ES-I3 (cell line): ENCODE measurements at regions not wholly inside any gene's neighbourhood (a gene's known extent, or its start where the extent isn't known, plus 50 kb on each side); places are given as distances from the start of the nearest gene placed in this dataset.

ENCODE experiments used
- H3K36me3 ChIP-seq: 2 replicates; pipeline ENCODE4 v1.6.1; 2013; ENCODE audit warnings: mild to moderate bottlenecking, low read length, control low read depth, moderate library complexity; ENCODE audit not compliant: insufficient read depth
- H3K4me1 ChIP-seq: 2 replicates; pipeline ENCODE4 v1.6.1; 2013; ENCODE audit warnings: mild to moderate bottlenecking, control low read depth, low read length; ENCODE audit not compliant: insufficient read depth
- H3K9ac ChIP-seq: 2 replicates; pipeline ENCODE4 v1.6.1; 2013; ENCODE audit warnings: low read depth, mild to moderate bottlenecking, low read length, moderate library complexity
- H3K9me3 ChIP-seq: 2 replicates; pipeline ENCODE4 v1.6.1; 2013; ENCODE audit warnings: mild to moderate bottlenecking, low read length, moderate library complexity; ENCODE audit not compliant: control insufficient read depth, insufficient read depth

DNA sequence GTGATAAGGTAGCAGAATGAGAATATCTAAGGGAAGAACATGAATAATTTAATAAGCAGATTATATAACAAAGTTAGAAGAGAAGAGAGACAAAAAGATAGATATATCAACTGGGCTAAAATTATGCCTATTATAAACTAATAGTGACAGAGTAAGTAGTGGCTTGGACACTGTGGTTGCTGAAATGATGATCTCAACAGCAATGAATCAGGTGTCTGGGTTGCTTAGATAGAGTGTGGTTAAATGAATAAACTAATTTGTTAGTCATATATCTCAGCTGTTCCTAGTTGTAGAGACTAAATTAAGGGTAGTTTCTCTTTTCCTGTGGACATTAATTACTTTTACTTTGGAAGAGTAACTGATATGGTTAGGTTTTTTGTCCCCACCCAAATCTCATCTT is 1485.4 kb upstream of the CELF4 start:
- Histone ChIP-seq H3K9me3 (no peaks in the 10 kb centered on the region), H3K9ac (no peak overlapping the region), H3K4me1 (no peaks in the 10 kb centered on the region), H3K36me3 (no peaks in the 10 kb centered on the region)

DNA sequence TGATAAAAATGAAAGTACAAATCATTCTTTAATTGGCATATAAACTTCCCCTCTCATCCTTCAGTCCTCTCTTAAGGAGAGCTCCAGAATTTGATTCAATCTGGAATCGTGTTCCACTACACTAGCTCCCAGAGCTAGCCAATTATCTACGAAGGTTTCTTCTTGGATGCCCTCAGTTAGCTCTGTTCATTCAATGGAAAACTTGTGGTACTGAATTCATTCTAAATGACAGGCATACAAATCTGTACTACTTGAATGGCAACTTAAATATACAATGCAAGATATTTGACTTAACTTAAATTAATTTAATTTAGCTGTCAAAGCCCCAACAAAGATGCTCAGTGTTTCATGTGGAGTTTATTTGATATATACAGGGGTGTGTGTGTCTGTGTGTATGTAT is 1474.2 kb upstream of the CELF4 start:
- Histone ChIP-seq H3K9me3 (no peaks in the 10 kb centered on the region), H3K9ac (no peak overlapping the region), H3K4me1 (no peaks in the 10 kb centered on the region), H3K36me3 (no peaks in the 10 kb centered on the region)

DNA sequence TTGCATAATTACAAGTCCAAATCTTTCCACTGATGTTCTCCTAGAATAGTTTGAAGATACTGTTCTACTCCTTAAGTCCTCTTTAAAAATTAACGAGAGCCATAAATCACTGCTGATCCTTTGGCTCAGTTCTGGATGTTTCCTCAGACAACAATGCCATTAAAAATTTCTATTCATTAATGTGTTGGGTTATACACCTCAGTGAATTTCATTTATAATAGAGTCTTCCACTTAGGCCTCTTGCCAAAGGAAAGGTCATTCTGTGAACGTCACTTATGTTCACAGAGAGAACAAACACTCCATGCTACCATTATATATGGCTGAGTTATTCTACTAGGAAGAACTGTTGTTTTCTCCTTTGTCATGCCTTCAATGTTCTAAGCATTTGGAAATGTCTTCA is 1472.3 kb upstream of the CELF4 start:
- Histone ChIP-seq H3K9me3 (no peaks in the 10 kb centered on the region), H3K36me3 (no peaks in the 10 kb centered on the region), H3K9ac (no peak overlapping the region), H3K4me1 (no peaks in the 10 kb centered on the region)

DNA sequence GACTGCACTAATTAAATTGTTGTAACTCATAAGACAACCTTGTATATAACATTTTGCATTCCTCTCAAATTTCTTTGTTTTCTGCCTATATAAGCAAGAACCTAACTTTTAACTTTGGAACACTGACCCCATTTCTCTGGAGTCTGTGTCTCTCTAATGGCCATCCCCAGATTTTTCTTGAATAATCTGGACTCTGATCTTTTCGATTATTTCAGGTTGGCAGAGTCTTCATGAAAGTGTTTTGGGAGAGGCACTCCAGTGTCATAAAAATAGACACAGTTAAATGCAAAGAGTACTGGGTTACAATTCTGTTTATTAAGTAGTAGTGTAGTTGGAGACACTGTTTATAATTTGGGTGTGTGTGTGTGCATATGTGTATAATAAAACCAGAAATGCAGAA is 1467.7 kb upstream of the CELF4 start:
- no peaks in the 10 kb centered on the region for H3K4me1 ChIP-seq
- no peaks in the 10 kb centered on the region for H3K9me3 ChIP-seq
- no peaks in the 10 kb centered on the region for H3K36me3 ChIP-seq
- H3K9ac ChIP-seq = no peak overlapping the region

DNA sequence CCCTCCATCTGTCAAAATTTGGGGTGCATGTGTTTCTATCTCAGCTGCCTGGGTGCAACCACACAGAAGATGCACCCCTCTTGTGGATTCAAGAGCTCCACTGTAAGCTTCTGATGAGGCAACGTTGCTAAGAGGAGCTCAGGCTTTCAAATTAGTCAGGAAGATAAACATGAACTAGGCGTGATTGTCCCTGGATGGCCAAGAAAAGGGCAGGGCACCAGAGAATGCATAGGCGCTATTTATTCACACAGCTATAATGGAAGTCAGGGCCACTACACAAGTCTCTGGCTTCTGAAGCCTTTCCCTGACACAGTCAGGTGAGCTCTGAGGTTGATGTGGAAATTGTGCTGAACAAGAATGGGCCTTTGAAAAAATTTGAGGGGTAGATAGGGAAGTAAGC is 1466.0 kb upstream of the CELF4 start:
- Histone ChIP-seq H3K4me1 (no peaks in the 10 kb centered on the region), H3K9me3 (no peaks in the 10 kb centered on the region), H3K9ac (no peak overlapping the region), H3K36me3 (no peaks in the 10 kb centered on the region)

DNA sequence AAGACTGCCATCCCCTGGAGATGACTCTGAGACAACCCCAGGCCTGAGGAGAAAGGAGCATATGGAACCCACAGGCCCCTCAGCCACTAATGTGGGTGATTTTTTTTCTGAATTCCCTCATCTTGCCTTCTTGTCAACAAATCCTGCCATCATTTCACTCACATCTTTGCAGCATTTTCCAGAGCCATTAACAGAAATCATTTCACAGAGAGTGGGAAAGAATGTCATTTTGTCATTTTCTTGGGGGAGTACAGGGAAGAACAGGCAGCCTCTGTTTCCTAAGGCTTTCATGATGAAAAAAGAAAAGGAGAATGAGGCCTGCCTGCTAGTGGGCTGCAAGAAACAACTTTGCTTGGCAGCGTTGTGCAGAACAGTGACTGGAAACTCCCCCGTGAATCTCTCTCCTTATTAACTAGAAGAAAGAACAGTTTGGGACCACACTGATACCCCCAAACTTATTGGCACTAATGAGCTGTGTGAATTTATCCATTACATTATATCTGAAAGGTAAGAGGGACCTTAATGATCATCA is 1464.6 kb upstream of the CELF4 start:
- no peaks in the 10 kb centered on the region for H3K36me3 ChIP-seq
- no peaks in the 10 kb centered on the region for H3K9me3 ChIP-seq
- H3K4me1 ChIP-seq = no peaks in the 10 kb centered on the region
- no peak overlapping the region for H3K9ac ChIP-seq

DNA sequence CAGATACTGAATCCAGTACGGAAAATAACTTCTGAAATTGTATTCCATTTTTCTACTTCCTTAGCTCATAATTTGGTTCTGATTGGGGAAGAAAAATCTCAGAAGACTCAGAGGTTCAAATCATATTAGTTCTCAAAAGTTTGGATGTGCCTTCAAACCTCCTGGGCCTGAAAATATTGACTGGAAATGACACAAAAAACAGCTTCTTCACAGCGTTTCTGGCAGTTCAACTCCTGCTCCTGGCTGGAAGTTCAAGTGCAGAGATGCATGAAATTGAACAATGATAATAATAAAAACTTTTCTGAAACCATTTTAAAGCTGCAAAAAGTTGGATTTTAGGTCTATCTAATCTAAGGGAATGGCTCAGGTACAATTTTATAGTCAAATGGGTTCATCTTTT is 1459.9 kb upstream of the CELF4 start:
- no peaks in the 10 kb centered on the region for H3K4me1 ChIP-seq
- no peak overlapping the region for H3K9ac ChIP-seq
- no peaks in the 10 kb centered on the region for H3K9me3 ChIP-seq
- no peaks in the 10 kb centered on the region for H3K36me3 ChIP-seq

DNA sequence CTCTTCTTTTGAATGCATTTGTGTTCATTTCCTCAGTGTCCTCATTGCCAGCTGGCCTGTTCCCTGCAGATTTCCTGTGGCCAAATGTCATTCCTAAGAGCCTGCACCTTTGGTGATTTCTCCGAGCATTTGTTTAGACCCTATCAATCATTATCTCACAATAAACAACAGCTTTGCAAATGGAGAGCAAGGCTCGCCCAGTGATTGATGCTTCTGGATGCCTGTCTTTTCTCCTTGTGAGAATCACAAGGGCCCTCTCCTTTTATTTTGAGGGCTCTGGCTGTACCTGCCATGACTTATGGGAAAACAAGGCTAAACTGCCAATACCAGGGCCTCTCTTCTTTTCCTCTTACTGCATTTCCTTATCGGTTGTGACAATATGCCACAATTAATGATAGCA is 1454.4 kb upstream of the CELF4 start:
- Histone ChIP-seq H3K9me3 (no peaks in the 10 kb centered on the region; the same call in 1 of the 2 replicates), H3K9ac (no peak overlapping the region), H3K36me3 (no peaks in the 10 kb centered on the region), H3K4me1 (no peaks in the 10 kb centered on the region)

DNA sequence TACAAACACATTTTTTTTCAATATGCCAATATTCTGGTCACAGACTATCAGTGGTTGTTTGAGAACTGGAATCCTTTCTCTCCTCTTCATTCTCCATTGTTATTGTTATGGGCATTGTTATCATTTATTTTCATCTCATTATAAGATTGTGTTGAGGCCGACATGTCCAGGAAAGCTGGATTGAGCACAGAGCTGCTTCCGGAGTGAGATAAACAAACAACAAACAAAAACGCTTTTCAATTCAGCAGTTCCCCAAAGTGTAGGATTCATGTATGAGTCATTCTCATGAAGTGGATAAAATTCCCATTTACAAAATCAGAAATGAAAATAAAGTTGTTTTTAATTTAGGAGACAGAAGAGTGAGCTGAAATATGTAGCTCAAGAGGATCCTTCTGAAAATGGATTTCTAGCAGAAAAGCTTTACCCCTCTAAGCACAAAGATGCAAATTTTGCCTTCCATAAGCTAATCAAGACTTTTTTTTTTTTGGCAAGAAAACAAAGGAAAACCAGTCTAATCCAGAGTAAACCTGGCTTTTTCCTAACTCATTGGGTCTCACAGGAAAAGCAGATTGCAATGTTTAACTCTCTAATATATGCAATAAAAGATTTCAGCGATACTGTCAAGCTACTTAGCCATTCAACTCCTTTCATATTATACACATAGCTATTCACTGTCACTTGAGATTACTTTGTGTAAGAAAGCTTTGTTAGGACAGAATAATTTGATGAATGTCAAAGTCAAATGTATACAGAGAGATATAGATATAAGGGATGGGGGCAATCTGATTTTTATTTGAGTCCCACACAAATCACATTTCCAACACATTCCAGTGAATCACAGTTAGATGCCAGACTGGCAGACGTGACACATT is 1441.7 kb upstream of the CELF4 start:
- Histone ChIP-seq H3K36me3 (no peaks in the 10 kb centered on the region), H3K9ac (no peak overlapping the region), H3K9me3 (no peaks in the 10 kb centered on the region), H3K4me1 (no peaks in the 10 kb centered on the region)

DNA sequence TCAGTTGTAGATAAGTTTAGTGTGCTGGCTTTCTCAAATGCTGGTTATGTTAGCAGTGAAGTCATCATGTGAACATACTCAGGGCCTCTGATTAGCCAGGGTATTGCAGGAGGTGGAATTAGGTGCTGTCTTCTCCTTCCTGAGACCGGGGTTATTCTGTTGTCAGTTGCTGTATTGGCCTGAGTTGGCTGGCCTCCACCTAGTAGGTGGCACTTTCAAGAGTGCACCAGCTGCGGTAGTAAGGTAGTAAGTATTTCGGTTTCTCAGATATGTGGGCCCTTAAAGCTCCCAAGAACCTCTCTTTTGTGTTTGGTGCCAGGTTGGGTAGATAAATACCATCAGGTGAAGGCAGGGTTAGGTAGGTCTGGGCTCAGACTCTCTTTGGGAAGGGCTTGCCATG is 1430.5 kb upstream of the CELF4 start:
- H3K4me1 ChIP-seq = no peaks in the 10 kb centered on the region
- H3K36me3 ChIP-seq = no peaks in the 10 kb centered on the region
- no peak overlapping the region for H3K9ac ChIP-seq
- H3K9me3 ChIP-seq = no peaks in the 10 kb centered on the region

DNA sequence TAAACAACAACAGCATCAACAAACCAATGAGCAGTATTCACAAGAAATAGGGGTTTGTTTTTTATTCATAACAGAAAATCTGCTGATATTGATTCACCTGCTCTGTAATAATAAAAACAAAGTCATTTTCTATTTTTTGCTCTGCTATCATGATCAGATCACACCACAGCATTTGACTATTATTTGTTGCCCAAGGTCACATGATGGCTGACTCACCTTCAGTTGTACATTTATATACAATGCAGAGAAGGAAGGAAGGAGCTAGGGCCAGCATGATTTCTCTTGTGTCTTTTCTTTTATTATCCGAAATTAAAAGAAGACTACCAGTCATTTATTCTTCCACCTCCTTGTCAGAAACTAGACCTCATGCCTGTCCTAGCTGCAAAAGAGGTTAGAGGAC is 1427.7 kb upstream of the CELF4 start:
- Histone ChIP-seq H3K9ac (no peak overlapping the region), H3K4me1 (no peaks in the 10 kb centered on the region), H3K36me3 (no peaks in the 10 kb centered on the region), H3K9me3 (no peaks in the 10 kb centered on the region)

DNA sequence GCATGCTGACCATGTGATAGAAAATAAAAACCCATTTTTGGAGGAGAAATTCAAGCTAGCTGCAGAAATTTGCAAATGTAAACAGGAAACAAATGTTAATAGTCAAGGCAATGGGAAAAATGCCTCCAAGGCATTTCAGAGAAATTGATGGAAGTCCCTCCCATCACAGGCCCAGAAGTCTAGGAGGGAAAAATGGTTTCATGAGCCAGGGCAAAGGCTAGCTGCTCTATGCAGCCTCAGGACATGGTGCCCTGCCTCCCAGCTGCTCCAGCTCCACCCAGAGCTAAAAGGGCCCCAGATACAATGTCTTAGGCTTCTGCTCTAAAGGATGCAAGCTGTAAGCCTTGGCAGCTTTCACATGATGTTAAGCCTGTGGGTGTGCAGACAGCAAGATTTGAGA is 1419.4 kb upstream of the CELF4 start:
- Histone ChIP-seq H3K9ac (no peak overlapping the region), H3K36me3 (no peaks in the 10 kb centered on the region), H3K9me3 (no peaks in the 10 kb centered on the region), H3K4me1 (no peaks in the 10 kb centered on the region)

DNA sequence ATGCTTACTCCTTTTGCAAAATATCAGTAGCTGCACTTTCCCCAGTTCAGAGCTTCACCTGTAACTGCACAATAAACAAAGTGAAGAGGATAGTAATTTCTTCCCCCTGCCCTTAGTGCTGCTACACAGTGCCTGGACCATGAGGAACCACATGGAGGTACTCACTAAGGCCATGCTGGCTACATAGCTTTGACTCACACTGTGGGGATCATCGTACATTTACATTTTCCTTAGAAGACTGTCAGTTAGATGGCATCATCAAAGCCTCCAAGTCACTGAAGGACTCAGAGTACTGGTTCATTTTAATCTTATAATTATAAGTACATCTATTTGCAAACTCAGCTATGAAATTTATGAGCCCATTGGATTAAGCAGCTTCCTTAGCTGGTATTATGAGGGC is 1416.5 kb upstream of the CELF4 start:
- Histone ChIP-seq H3K4me1 (no peaks in the 10 kb centered on the region), H3K36me3 (no peaks in the 10 kb centered on the region), H3K9me3 (no peaks in the 10 kb centered on the region), H3K9ac (no peak overlapping the region)

DNA sequence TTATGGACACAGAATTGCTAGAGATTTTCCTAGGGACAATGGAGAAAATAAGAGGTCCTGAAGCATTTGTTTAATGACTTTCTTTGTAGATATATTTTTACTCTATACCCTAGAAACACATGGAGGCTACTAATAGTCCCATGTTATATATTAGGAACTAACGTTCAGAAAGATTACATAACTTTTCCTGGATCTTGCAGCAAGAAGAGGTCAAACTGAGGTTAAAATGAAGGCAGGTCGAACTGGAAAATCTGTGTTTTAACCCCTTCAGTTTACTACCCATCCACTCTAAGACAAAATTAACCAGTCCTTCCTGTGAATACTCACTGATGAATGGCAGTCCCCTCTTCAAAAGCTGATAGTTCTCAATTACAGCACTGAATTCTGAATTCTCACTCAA is 1415.8 kb upstream of the CELF4 start:
- Histone ChIP-seq H3K36me3 (no peaks in the 10 kb centered on the region), H3K4me1 (no peaks in the 10 kb centered on the region), H3K9ac (no peak overlapping the region), H3K9me3 (no peaks in the 10 kb centered on the region)

DNA sequence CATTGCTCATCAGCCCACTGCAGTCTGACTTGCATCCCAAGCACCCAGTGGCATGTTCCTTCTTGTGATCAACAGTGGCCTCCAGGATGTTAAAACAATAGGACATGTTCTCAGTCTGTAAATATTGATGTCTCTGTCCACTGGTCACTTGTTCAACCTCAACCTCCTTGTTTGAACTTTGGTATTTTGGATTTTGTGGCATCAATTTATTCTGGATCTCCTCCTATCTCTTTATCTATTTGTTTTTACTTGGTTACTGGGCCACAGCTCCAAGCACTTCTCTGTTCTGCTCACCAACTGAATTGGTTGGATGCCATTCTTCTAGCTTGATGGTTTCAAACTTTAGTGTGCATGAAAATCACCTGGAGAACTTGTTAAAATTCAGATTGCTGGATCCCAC is 1414.8 kb upstream of the CELF4 start:
- Histone ChIP-seq H3K36me3 (no peaks in the 10 kb centered on the region), H3K9ac (no peak overlapping the region), H3K4me1 (no peaks in the 10 kb centered on the region), H3K9me3 (no peaks in the 10 kb centered on the region)
